ENCODE measurements at regions not wholly inside any gene's neighbourhood (a gene's known extent, or its start where the extent isn't known, plus 50 kb on each side); places are given as distances from the start of the nearest gene placed in this dataset.

- peaks cover 0 to 3% (median 0%) of the 10 kb centered on the region in 4 donors for H3K4me1 ChIP-seq
- intact Hi-C loops (cut with DNase I): no loop called here
- H3K27me3 ChIP-seq: no peaks in the 10 kb centered on the region
- no peak overlapping the region for H3K4me3 ChIP-seq
- ATAC-seq (no peak), DNase-seq (no peak)
- no peaks in the 10 kb centered on the region for H3K36me3 ChIP-seq
- WGBS (ENCODE audit: insufficient coverage, low coverage, low lambda C conversion rate, missing lambda C conversion rate): 92% methylated on average over 4 of the region's 4 CpGs
- no peak overlapping the region for H3K27ac ChIP-seq
- no peak for TF ChIP-seq POLR2A (IDR thresholded peaks at IDR 0.05)
- TF ChIP-seq, protein P1, sequence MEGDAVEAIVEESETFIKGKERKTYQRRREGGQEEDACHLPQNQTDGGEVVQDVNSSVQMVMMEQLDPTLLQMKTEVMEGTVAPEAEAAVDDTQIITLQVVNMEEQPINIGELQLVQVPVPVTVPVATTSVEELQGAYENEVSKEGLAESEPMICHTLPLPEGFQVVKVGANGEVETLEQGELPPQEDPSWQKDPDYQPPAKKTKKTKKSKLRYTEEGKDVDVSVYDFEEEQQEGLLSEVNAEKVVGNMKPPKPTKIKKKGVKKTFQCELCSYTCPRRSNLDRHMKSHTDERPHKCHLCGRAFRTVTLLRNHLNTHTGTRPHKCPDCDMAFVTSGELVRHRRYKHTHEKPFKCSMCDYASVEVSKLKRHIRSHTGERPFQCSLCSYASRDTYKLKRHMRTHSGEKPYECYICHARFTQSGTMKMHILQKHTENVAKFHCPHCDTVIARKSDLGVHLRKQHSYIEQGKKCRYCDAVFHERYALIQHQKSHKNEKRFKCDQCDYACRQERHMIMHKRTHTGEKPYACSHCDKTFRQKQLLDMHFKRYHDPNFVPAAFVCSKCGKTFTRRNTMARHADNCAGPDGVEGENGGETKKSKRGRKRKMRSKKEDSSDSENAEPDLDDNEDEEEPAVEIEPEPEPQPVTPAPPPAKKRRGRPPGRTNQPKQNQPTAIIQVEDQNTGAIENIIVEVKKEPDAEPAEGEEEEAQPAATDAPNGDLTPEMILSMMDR (IDR thresholded peaks at IDR 0.05): no peak
- H3K9me3 ChIP-seq: no peaks in the 10 kb centered on the region
Measured at GRCh38 chr1:228882041-228882770, 146.9 kb downstream of the RHOU start.

DNA sequence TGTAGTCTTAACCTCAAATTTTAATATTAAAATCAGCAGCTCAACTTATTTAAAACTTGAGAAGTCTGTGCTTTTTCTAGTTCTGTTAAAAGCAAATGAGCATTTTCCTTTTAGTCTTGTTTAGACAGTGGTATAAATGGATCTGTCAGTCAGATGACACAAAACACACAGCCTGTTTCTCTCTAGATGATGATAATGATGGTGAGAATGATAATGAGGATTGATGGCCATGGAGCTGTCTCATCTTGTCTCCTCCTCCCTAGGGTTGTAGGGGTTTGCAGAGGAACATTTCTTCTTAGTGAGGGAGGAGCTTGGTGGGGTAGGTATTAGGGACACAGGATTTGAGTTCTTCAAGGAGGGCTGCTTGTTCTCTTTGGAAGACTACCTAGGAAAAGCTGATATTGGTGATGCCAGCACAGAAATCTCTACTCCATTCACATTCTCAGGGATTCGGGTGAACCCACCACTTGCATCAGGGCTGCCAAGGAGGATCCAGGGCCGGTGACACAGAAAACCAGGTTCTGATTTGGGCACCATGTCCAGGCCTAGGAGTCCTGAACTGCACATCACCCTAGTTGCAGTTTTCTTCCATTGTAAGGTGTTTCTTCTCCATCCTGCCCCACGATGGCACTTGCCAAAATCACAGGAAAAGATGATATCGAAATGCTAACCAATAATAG is 147.6 kb downstream of the RHOU start:
- no peak for ATAC-seq
- WGBS (ENCODE audit: insufficient coverage, low coverage, low lambda C conversion rate, missing lambda C conversion rate): 83% methylated on average over 2 of the region's 4 CpGs

DNA sequence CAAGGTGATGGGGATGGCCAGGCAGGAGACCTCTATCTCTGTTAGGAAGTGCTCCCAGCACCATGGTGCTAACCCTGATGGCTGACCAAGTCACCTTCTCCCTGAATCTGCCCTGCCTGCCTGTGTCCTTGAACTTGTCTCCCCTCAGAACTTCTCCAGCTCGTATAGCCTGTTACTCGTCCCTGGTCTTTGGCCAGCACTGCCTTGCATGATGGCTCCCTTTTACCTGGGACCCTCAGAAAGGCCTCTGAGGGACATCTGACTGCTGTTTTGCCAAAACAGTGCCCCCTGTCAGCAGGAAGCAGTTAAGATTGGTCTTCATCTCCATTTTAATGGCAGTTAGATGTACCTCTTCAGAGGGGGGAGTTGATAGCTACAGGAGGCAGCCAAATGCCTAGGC is 148.3 kb downstream of the RHOU start:
- Histone ChIP-seq H3K4me3 (no peak overlapping the region), H3K36me3 (no peaks in the 10 kb centered on the region), H3K9me3 (no peaks in the 10 kb centered on the region), H3K4me1 (peaks cover 0 to 3% (median 0%) of the 10 kb centered on the region in 4 donors), H3K27ac (no peak overlapping the region), H3K27me3 (no peaks in the 10 kb centered on the region)
- 80% methylated on average over 1 of the region's 2 CpGs for WGBS (ENCODE audit: insufficient coverage, low coverage, low lambda C conversion rate, missing lambda C conversion rate)
- TF ChIP-seq POLR2A (IDR thresholded peaks at IDR 0.05): no peak
- TF ChIP-seq, protein P1 (IDR thresholded peaks at IDR 0.05): no peak
- intact Hi-C loops (cut with DNase I): no loop called here
- DNase-seq (no peak), ATAC-seq (no peak)

More for the DNA sequence above, 147.6 kb downstream of the RHOU start:
- intact Hi-C loops (cut with DNase I): no loop called here
- no peak overlapping the region for H3K27ac ChIP-seq
- H3K4me1 ChIP-seq: peaks cover 0 to 3% (median 0%) of the 10 kb centered on the region in 4 donors
- no peak for DNase-seq
- no peaks in the 10 kb centered on the region for H3K27me3 ChIP-seq
- no peaks in the 10 kb centered on the region for H3K9me3 ChIP-seq
- no peak for TF ChIP-seq POLR2A (IDR thresholded peaks at IDR 0.05)
- TF ChIP-seq, protein P1 (IDR thresholded peaks at IDR 0.05): no peak
- H3K36me3 ChIP-seq: no peaks in the 10 kb centered on the region
- no peak overlapping the region for H3K4me3 ChIP-seq

- no peaks in the 10 kb centered on the region for H3K9me3 ChIP-seq
- no peak overlapping the region for H3K27ac ChIP-seq
- DNase-seq: no peak
- no peak overlapping the region for H3K4me3 ChIP-seq
- no peak for TF ChIP-seq POLR2A (IDR thresholded peaks at IDR 0.05)
- TF ChIP-seq, protein P1 (IDR thresholded peaks at IDR 0.05): no peak
- WGBS (ENCODE audit: insufficient coverage, low coverage, low lambda C conversion rate, missing lambda C conversion rate): 91% methylated on average over 5 of the region's 5 CpGs
- no peak for ATAC-seq
- intact Hi-C loops (cut with DNase I): no loop called here
- no peaks in the 10 kb centered on the region for H3K36me3 ChIP-seq
- H3K27me3 ChIP-seq: no peaks in the 10 kb centered on the region
- peaks cover 0 to 3% (median 0%) of the 10 kb centered on the region in 4 donors for H3K4me1 ChIP-seq
Measured at GRCh38 chr1:228884196-228884595, 148.9 kb downstream of the RHOU start.

Data from right lobe of liver (tissue), 6 donors.